Iris pigment epithelial cell (primary cell): ENCODE measurements at regions not wholly inside any gene's neighbourhood (a gene's known extent, or its start where the extent isn't known, plus 50 kb on each side); places are given as distances from the start of the nearest gene placed in this dataset.

ENCODE experiments used
- DNase-seq: peaks from one replicate; pipeline ENCODE4 v3.0.0-alpha.2; 2011; ENCODE audit warnings: low read depth

DNA sequence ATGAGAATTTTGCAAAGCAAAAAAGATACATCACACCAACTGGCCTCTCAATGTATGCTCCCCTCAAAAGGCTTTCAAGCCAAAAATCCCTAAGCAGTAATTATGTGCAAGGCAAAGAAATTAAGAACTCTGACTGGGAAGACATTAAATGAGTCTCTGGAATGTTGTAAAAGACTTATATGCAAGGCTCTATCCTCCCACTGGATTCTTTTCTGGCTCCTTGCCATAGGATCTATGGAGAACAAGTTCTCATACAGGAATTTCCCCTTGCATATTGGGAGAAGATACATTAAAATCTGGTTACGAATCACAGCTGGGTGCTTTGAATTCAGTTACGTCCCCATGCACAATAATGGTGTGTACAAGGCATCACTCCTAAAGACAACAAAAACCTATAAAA, 73.4 kb upstream of the ATL2 start:
- no peak for DNase-seq

DNA sequence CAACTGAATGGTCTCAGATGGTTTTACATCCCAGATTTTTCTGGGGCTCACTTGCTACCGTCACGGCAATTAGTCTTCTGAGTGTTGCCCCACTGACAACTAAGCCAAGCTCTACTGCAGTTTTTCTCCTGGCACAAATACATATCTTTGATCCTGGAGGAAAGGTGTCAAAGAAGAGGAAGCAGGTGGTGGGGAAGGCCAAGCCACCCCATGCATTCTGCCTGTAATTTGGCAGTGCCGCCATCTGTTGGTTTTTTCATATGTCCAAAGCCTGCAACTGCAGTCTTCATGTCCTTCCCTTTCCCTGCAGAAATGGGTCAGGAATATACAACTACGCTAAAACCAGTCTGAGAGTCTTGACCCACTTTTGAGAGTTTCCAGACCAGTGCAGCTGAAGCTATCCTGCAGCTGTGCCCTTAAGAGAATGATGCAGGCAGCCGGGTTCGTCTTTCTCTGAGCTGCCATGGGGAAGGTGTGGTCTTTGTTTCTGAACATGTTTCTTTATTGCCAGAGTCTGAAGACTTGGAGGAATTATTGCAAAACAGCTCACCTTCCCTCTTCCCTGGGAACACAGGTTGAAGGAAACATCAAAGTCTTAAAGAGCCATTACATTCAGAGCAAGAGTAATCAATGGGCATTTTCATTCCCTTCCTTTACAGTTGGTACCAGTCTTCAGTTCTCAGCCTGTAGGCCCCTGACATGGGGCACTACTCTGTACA, 71.8 kb upstream of the ATL2 start:
- no peak for DNase-seq

GRCh38 chr2:38446906-38447561, 70.0 kb upstream of the ATL2 start:
- DNase-seq, result no peak

GRCh38 chr2:38446418-38446817, 69.3 kb upstream of the ATL2 start:
- DNase-seq, result no peak

DNA sequence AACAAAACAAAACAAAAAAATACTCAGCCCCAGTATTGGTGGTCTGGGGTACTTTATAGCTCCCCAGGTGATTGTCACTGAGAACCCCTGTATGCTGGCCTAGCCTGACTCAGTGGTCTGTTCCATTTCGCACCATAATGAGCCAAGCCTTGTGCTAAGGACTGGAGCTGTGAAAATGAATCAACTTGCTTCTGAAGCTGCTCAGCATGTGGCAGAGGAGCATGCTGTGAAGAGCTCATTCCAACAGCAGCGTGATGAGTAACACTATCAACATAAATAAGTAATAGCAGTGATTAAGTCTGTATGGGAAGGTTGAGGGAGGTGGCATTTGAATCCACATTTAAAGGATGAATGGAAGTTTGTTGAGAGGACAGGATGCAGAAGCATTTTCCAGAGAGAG, 67.2 kb upstream of the ATL2 start:
- DNase-seq, result peak; percentile 70

GRCh38 chr2:38442643-38443541, 65.8 kb upstream of the ATL2 start:
- peak; percentile 54 for DNase-seq

DNA sequence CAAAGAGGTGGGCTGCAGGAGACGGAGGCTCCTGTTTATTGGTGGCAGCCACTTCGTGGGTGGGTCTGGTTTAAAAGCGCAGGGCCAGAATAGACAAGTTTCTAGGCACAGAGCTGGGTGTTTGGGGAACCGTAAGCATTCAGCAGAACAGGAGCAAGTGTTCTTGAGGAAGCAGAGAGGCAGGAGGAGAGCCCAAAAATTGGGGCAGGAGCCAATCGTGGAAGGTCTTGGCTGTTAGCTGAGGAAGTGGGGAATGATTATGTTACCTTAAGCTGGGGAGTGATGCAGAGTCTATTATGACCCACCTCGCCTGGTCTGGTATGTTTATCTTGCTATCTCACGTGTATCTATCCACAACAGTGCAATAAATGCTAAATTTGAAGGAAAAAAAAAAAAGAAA, 64.3 kb upstream of the ATL2 start:
- no peak for DNase-seq

DNA sequence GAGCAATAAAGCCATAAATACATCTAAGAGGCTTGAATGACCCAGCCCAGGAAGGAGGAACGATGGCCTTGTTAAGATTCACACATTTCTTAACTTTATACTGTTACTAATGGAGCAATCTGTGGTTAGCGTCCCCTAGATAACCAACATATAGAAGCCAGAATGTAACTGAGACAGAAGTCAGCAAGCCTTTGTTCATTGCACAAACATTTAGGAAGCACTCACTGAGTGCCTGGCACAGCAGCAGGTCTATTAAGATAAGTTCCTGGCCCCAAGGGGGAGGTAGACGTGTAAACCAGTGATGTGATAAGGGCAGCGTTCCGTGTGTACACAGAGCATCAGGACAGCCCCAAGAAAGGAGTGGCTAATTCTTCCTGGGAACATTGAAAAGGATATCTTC, 63.6 kb upstream of the ATL2 start:
- DNase-seq, result no peak

- no peak for DNase-seq
These were observed 62.8 kb upstream of the ATL2 start for GRCh38 chr2:38439863-38440262.

- DNase-seq, result no peak
These were observed 62.0 kb upstream of the ATL2 start for GRCh38 chr2:38438883-38439612.

- DNase-seq, result no peak
These were observed 61.2 kb upstream of the ATL2 start for GRCh38 chr2:38438133-38438882.

DNA sequence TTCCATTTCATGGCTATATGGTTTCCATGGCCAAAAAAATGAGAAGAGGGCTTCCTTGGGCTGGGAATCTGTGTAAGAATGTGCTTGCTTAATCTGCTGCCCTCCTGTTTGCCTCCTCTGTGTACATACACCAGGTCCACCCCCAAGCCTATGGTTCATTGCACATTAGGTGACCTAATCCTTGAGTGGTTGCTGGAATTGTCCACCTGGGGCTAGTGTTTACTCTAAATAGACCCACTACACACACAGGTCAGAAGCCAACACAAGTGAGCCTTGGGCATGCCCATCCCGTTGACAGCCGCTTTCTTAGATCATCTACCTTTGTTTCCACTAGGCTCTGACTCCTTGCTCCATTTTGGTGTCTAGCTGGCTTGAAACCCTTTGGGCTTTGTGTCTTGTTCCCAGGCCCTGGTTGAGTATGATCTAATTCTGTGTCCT, 59.2 kb upstream of the ATL2 start:
- no peak for DNase-seq

DNA sequence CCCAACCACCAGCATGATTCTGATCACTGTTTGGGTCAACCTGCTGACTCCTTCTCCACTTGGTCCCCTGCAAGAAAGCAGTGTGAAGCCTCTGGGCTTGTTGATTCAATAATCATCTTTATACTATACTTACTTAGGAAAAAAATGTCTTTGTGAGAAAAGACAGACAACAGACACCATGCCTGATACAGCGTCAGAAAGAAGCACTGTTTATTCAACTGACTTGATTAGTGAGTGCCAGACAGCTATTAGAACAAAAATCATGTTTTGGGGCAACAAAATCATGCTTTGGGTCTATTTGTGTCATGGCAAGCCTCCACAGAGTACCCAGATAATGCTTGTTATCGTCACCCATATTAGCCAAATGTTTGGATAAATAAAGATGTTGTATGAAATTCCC, 58.7 kb upstream of the ATL2 start:
- DNase-seq, result no peak

DNA sequence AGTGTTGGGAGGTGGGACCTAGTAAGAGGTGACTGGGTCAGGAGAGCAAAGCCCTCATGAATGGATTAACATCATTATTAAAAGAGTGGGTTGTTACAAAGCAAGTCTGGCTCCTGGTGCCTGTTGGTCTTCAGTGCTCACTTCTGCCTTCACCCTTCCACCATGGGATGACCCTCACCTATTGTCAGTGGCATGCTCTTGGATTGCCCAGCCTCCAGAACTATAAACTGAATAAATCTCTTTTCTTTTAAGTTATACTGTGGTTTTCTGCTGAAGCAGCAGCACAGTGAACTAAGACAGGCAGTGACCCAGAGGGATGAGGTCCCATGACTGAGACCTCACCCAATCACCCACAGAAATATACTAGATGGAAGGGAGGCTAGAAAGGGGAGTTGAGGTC, 57.5 kb upstream of the ATL2 start:
- DNase-seq, result no peak

- no peak for DNase-seq
These were observed 56.5 kb upstream of the ATL2 start for GRCh38 chr2:38433607-38433975.

DNA sequence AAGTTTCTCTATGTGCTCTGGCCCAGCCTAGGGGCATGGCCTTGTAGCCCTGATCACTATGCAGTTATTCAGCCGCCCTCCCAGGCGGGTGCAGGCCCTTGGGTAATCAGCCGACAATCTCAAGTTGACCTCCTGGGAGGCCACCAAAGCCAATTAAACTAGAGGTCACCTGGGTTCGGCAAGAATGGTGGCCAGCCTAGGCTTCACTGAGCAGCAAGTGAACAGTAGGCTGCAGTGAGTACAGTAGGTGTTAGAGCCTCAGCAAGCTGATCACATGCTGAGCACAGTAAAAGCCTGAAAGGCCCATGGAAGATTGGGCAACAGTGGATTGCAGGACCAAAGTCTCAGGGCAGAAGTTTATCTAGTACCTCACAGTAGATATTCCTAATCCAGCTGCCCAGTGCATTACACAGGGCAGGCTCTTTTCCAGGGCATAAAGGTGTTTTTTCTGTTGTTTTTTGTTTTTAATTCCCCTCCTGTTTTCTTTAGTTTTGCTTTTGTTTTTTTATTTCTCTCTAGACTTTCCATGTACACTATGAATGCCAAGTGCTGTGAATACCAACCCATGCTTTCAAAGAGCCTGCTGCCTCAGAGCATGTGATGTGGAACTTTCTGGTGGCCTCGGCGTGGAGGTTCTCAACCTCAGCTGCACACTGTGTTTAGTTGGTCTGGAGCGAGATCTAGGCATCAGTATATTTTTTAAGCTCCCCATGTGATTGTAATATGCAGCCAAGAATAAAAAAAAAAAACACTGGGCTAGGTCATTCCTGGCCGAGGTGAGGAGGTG, 55.9 kb upstream of the ATL2 start:
- DNase-seq, result peak; percentile 7

GRCh38 chr2:38430597-38431207, 53.6 kb upstream of the ATL2 start:
- DNase-seq, result no peak

GRCh38 chr2:38430196-38430595, 53.1 kb upstream of the ATL2 start:
- no peak for DNase-seq

DNA sequence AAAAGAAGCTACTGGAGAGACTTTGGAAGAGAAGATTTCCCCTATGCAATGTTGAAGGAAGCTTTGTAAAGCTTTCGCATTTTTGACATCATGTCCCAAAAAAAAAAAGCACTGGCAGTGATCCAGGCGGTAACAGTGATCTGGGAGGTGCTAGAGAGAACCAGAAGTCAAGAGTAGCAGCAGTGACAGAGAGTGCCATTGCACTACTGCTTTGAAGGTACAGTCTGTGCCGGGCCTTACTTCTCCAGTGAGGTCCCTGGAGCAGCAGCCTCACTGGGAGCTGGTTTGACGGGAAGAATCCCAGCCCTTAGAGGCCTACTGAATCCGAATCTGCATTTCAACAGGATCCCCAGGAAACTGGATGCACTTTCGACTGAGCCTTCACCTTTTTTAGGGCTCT, 50.9 kb upstream of the ATL2 start:
- no peak for DNase-seq

DNA sequence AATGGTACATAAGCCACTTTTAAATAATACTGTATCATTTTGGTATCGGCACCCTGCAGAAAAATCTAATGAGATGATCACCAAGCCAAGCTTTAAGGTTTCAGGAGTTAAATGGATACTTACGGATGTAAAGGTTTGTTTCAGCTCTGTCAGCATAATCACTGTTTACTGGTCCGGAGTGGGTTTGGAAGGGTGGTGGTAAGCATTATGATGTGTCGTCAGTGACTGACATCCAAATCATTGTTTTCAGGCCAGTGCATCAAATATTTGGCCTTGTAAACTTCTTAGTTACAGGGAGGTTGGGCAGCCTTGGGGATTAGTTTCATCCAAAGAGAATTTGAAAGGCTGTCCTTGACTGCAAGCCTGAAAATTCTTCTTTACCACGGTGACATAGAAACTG, 50.0 kb upstream of the ATL2 start:
- DNase-seq, result no peak
